HG03135 (cell line): ENCODE measurements at regions not wholly inside any gene's neighbourhood (a gene's known extent, or its start where the extent isn't known, plus 50 kb on each side); places are given as distances from the start of the nearest gene placed in this dataset.

Source experiments
- ATAC-seq: cut with Tn5 transposase; IDR thresholded peaks from one replicate; pipeline ENCODE4 v1.9.1; 2021; ENCODE audit warnings: mild to moderate bottlenecking, moderate library complexity; ENCODE audit not compliant: unreplicated experiment

DNA sequence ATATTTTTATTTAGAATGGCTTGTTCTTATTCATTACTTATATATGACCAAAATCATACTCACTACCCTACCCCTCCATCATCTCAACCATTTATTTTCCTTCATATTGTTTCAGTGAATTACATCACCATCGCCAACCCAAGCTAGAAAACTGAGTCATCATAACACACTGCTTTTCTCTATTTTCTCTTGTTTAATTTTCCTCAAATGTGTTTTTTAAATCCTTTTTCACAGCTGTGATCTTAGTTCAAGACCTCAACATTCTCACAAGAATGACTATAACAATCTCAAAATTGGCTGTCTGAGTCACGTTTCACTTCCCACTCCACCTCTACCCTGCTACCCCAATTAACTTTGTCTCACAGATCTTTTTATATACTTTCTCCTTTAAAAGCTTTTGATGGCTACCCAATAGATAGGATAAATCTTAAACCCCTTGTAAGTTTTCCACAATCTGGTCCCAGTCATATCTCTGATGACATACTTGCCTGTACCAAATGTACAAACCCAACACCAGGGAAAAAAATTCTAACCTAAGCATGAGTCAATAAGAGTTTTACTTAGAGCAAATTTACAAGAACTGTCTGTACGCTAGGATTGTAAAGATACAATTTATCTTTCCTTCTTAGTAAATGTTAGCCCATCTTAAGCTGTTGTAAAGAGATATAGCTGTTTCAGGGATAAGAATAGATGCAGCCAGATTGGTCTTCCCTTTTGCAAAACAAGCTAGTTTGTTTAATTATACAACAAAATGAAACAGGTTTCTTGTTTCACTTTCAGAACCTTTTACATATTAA, 635.1 kb upstream of the SLC39A10 start:
- ATAC-seq = peak; percentile 83

DNA sequence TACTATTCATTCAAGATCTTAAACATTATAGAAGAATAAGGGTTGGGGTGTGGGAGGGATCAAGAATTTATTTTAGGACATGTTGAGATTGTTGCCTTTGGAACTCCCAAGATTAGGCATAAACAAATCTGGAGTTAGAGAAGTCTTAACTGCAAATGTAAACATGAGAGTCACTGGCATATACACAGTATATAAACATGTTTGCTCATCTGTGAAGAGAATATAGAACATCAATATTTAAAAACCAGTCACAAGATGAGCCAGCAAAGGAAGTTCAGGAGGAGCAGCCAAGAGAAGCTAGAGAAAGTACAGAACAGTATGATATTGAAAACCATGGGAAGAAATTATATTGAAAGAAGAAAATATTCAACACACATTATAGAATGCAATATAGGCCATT, 638.6 kb upstream of the SLC39A10 start:
- ATAC-seq = no peak

DNA sequence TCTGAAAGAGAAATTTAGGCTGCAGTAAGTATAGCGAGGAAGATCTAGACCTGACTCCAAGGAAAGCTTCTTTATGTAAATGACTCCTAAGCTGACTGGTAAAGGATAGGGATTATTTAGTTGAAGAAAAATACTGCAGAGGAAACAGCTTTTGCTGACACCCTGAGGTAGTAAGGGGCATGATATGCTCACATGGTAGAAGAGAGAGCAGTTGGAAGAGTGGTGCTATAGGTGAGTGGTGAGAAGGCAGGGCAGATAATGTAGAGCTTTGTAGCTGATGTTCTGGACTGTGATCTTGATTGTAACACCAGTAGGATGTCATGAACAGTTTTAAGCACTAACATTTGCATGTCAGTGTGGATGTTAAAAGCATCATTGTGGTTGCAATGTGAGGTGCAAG, 639.1 kb upstream of the SLC39A10 start:
- ATAC-seq = no peak

DNA sequence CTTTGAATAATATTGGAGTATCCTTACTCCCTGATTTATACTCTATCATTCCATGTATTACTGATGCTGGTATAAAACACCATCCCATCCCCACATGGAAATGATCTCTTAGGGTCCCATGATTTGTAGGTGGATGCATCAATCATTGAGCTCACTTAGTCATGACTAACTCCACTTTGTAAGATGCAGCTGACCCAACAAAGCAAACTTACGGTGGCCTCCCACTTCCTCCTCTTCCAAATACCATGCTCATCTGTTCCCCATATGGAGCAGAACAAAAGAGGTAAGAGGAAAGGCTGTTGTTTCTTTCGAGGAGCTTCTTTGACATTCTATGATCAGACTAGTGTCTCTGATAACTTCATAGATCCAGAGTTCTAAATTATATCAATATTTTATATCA, 640.2 kb upstream of the SLC39A10 start:
- no peak for ATAC-seq

DNA sequence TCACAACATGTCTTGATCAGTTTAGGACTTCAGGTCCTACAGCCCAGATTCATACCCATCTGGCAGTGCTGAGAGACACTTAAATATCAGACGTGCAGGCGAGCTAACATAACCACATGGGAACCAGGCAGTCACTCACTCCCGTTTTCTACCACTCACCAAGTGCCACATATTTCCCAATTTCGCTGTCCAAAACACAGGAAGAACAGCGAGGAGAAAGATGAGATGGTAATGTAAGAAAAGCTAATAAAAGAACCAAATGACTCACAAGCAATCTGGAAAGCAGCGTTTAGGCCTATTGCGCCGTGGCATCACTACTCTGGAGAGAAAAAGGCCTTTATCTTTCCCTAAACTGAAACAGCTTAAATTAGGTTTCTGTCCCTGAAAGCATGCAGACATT, 647.8 kb upstream of the SLC39A10 start:
- no peak for ATAC-seq

DNA sequence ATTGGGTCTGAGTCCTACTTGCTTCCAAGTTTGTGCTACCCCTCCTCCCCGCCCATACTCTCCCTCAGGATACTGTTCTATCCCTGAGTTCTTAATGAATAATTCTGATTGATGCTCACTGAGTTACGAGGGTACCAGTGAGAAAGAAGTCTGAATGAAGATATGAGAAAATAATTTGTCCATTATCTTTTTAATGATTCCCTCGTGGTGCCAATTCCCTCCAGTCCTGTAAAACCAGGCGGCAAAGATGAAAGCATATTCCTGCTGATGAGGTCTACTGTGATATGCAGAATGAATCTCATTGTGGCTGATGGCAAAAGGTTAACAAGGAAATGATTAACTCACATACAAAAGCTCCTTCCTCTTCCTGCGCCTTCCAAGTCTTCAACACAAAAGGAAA, 650.2 kb upstream of the SLC39A10 start:
- ATAC-seq = no peak

DNA sequence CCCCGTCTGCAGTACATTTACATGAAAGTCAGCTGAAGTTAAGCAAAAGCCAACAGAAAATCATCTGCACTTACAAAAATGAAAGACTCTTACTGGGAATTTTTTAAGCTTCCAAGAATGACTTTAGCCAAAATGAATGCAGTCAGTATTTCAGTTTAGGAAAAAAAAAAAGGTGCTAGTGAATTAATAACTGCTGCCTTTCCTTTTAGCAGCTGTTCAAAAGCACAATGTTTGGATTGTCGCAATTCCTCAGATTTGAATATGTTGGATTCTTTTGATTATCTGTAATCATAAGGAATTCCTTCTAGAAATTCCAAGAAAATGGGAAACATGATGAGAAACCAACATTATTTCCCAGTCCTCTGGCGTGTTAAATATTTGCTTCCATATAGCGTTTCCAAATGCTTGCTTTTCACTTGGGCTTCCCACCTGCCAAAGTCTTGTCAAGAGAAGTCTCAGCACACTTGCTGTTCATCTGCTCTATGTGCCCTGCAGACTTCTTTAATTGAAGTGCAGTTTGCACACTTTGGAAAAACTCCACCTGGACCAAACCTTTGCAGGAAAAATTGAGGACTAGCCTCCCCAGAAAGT, 653.0 kb upstream of the SLC39A10 start:
- no peak for ATAC-seq

DNA sequence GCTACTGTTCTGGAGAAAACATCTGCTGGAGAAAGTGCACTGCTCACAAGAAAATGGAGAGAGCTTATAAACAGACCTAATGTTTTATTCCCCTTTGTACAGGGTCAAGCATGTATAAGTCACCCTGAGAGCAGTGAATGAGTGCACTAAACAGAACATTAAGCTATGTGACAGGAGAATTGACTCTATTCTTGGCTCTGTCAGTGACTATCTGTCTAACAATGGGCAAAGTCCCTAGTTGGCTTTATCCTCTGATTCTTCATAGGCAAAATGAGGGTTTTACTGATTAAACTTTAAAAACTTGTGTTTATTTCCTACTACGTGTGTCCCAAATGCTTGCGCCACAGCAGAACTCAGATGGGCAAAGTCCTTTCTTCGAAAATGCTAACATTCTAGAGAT, 655.1 kb upstream of the SLC39A10 start:
- ATAC-seq = no peak

DNA sequence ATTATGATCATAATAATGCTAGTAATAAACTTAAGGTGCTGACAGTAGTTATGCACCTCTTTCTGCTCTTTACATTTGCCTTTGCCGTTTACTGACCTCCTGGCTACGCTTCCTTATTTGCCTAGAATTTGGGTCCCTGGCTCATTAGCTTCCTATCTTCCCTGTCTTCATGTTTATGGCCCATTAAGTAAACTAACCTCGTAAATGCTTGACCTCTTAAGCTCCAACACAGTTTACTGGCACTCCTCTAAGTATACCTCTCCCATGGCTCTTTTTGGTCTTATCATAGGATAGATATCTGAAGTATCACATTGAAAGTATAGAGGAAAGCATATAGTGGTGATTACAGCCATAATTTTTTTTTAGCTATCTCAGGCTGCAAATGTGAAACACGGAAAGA, 657.3 kb upstream of the SLC39A10 start:
- no peak for ATAC-seq

DNA sequence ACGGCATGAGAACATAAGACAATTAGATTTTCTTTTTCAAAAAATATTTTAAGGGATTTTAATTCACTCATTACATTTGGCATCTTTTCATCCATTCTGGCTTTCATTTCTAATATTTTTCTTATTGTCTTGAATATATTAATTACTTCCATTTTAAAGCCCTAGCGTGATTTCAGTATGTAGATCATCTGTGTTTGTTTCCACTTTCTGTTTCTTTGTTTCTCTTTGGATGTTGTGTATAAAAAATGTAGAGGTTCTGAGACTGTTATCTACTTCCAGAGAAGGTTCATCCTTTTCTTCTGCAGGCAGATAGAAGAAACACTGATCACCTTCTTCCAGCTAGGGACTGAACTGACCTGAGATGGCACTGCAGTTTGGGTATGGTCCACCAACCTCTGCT, 664.4 kb upstream of the SLC39A10 start:
- no peak for ATAC-seq

DNA sequence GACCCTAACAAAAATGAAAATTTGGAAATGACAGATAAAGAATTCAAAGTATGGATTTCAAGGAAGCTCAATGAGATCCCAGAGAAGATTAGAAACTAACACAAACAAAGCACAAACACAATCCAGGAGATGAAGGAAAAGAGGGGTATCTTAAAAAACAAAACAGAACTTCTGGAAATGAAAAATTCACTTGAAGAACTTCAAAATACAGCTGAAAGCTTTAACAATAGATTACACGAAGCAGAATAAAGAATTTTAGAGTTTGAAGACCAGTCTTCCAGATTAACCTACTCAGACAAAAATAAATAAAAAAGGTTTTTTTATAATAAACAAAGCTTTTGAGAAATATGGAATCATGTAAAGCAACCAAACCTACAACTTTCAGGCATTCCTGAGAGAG, 671.8 kb upstream of the SLC39A10 start:
- ATAC-seq = no peak

DNA sequence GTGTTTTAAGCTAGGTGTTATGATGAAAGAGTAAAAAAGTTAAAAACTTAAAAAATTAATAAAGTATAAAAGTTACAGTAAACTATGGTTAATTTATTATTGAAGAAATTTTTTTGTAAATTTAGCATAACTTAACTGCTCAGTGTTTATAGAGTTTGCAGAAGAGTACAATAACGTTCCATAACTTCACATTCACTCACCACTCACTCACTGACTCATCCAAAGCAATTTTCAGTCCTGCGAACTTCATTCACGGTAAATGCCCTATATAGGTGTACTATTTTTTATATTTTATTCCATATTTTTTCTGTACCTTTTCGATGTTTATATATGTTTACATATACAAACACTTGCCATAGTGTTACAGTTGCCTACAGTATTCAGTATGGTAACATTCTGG, 694.8 kb upstream of the SLC39A10 start:
- no peak for ATAC-seq

DNA sequence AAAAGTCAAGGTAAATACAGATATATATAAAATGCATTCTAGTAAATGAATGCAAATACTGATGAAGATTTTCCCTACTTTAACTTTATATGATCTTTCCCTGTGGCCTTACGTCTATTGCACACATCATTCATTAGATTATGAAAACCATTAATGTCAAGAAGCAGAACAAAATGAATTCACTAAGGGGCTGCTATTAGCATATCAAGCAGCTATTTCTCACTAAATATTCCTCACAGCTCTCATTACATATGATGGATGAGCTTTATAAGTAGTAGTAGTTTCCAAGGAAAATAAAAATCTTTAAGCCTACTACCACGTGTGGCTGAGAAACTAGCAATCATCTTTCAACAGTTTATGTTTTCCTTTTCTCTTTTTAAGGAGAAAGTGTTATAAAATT, 702.8 kb upstream of the SLC39A10 start:
- ATAC-seq = no peak

DNA sequence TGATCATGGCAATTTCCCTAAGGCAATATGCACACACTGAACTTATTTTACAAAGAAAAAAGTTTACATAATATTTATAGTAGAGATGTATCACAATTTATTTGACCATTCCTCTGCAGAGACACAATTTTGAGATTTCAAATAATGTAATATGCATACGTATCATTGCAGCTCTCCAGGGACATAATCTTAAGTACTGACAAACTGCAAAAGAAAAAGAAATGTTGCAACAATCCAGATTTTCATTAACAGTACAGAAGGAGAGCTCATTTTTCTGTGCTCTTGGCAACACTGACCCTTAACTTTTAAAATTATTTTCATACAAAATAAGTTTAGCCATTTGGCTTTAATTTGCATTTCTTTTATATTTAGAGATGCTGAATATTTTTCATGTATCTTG, 710.2 kb upstream of the SLC39A10 start:
- no peak for ATAC-seq

DNA sequence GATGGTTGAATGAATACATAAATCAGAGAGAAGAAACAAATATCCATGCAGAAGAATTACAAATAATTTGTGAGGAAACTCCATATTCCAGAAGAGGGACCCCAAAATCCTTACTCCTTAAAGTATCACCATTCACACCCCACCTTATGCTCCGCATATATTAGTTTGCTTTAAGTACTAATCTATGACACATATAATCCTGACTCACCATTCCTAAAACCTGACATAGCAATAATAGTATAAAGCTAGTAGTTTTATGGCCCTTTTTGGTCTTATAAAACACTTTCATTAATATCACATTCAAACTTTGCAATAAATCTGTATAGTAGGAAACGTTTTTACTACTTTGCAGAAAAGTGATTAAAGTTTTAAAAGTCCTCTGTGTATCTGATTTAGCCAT, 719.0 kb upstream of the SLC39A10 start:
- no peak for ATAC-seq

DNA sequence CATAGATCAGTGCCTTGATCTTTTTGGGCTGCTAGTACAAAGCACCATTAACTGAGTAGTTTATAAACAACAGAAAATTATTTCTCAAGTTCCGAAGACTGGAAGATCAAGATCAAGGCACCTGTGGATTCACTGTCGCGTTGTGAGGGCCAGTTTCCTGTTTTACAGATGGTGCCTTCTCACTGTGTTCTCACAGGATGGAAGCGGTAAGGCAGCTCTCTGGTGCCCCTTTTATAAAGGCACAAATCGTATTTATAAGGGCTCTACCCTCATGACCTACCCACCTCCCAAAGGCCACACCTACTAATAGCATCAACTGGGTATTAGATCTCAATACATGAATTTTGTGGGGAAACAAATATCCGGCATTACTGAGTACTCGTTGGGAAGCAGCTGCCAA, 729.5 kb upstream of the SLC39A10 start:
- no peak for ATAC-seq

DNA sequence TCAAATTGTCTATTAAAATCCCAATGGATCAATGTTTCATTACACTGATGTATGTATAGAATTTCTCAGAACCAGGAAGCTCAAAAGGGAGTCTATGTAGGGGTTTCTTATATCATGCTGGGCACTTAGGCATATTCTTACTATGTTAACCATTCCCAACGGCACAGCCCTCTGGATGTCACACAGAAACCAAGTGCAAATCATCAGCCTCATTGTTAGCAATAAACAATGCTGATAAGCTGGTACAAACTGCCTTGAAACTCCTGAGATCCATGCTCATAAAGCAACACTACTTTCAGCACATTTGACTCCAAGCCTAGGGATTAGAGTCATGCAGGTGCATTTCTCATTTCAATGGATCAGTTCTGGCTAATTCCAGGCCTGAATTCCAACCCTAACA, 730.2 kb upstream of the SLC39A10 start:
- ATAC-seq = no peak

DNA sequence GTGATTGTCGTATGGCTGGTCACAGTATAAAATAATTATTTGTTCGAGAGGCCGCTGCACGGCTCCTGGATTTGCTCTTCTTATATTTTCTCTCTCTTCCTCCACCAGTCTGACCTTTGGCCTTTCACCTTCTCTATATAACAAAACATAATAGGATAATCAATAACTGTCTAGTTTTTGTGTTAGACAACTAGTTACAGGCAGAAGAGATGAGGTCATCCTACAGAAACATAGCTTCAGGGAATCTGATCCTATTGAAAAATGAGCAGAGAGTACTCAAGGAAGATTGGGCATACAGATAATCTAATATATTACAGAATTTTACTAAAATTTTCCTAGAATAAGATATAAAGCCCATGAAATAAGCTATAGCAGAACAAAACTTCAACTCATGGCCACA, 731.3 kb upstream of the SLC39A10 start:
- no peak for ATAC-seq

DNA sequence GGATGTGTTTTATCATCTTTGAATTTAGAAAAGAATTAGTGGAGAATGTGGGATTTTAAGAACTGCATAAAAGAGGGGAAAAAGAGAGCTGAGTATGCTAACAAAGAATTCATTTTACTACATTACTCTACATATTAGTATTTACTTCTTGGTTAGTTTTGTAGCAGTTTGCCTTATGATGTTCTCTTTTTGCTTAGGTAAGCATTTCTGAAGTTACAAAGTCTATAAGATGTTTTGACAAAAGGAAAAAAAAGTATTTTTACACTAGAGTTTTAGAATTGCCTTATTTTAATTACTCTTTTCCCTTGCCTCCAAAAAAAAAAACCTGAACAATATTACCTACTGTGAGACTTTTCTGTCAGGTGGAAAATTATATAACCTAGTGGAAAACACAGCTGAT, 739.5 kb upstream of the SLC39A10 start:
- ATAC-seq = no peak

DNA sequence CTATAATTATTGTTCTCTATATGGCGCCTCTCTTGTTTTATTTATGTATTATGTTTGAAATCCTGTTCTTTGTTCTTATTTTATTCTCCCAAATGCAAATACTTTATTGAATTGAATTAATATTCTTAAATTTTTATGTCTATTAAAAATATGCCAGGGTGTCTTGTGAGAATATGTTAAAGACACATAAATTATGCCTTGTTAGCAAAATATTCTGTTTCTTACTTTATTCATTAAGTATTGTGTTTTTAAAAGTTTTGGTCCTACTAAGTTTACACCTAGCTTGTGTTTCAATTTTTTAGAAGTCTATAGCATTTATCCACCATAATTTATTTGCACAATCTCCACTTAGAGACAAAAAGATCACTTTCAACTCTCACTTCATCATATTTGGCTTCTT, 741.5 kb upstream of the SLC39A10 start:
- no peak for ATAC-seq

DNA sequence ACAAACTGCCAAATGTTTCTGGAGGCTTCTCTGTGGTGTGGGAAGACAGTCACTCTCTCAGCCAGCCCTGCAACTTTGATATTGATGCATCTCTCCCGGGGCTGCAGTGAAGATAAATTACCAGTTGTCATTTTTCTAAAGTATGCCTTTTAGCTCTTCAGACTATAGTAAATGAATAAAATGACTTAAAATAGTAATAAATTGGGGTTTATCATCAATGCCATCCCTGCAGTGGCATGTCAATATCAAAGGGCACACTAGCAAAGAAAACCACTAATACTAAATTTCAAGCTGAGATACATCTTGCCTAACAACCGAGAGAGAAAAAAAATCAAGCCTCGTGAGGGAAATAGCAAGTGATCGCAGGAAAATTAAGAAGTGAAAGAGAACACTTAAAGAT, 749.5 kb upstream of the SLC39A10 start:
- no peak for ATAC-seq

DNA sequence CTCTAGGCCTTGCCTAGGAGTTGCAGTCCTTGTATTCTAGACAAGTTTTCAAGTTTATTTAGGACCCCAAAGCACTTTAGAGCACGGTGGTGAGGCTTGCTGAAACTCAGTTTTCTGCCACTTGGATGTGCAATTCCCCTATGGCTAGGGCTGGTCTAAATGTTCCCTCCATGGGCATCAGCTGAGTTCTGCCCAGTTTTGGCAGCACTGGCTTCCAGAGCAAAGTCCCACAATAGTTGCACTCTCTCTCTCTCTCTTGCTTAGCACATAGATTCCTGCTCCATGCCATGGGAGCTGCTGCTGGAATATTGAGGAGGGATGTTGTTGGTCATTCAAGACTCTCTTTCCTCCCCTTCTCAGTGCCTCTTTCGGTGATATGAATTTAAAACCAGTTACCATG, 760.2 kb upstream of the SLC39A10 start:
- no peak for ATAC-seq

DNA sequence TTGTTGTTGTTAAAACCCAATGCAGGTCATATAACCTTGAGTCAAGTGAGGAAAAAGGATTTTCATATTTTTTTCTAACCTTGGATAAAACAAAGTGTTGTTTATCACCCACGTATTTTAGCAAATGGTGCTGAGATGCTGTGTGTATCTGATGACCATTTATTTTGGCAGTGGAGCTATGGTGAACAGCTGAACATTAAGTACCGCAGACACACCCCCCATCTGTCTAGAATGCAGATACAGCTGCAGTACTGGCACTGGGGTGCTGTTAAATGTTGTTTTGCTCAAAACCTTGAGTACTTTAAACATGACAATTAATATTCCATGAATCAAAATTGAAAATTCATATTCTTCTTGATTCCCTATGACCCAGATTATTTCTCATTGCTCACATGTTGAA, 773.3 kb upstream of the SLC39A10 start:
- no peak for ATAC-seq
